CD14-positive monocyte (primary cell): ENCODE measurements at regions not wholly inside any gene's neighbourhood (a gene's known extent, or its start where the extent isn't known, plus 50 kb on each side); places are given as distances from the start of the nearest gene placed in this dataset.

Experiments used
- DNase-seq, 3 donors: peaks; one replicate each; pipeline ENCODE4 v3.0.0-alpha.2; 2011 to 2022
- H2AFZ ChIP-seq: 2 replicates; pipeline ENCODE4 v1.6.0; 2012; ENCODE audit warnings: mild to moderate bottlenecking, low read depth, low read length, inconsistent platforms; ENCODE audit not compliant: insufficient read depth, poor library complexity, severe bottlenecking
- H3K27ac ChIP-seq, 2 donors: 1 replicate in 1 of 2; 2 replicates in 1 of 2; pipeline ENCODE4 v1.5.1; 2012 to 2013; ENCODE audit warnings: low read length in 2 of 2, control low read depth in 1 of 2, inconsistent platforms in 1 of 2, low read depth in 1 of 2, mild to moderate bottlenecking in 1 of 2
- H3K27me3 ChIP-seq, 2 donors: one replicate each; pipeline versions ENCODE4 v1.6.0 to v1.6.1; 2011 to 2013; ENCODE audit warnings: low read length in 2 of 2; ENCODE audit not compliant: control insufficient read depth in 2 of 2, insufficient read depth in 2 of 2
- H3K36me3 ChIP-seq, 2 donors: replicated peaks in 1 of 2; 1 replicate in 1 of 2; 2 replicates in 1 of 2; pipeline versions ENCODE4 v1.5.1 to v1.6.1; 2012 to 2013; ENCODE audit warnings: low read length in 2 of 2, control low read depth in 1 of 2, inconsistent platforms in 1 of 2, mild to moderate bottlenecking in 1 of 2; ENCODE audit not compliant: insufficient read depth in 2 of 2, control insufficient read depth in 1 of 2
- H3K4me1 ChIP-seq, 2 donors: 1 replicate in 1 of 2; 2 replicates in 1 of 2; pipeline versions ENCODE4 v1.5.1 to v1.6.1; 2012 to 2013; ENCODE audit warnings: low read length in 2 of 2, control low read depth in 1 of 2, inconsistent platforms in 1 of 2, mild to moderate bottlenecking in 1 of 2, moderate library complexity in 1 of 2; ENCODE audit not compliant: insufficient read depth in 2 of 2, control insufficient read depth in 1 of 2
- H3K4me2 ChIP-seq: replicated peaks from 2 replicates; pipeline ENCODE3; 2012; ENCODE audit warnings: low read length, moderate library complexity, mild to moderate bottlenecking; ENCODE audit not compliant: poor library complexity, severe bottlenecking; ENCODE audit errors: extremely low read depth
- H3K4me3 ChIP-seq, 3 experiments: fragments of 200-600 bp in 1 of 3; sonication (generic) in 1 of 3; replicated peaks in 1 of 3; 1 replicate in 2 of 3; 2 replicates in 1 of 3; pipeline ENCODE4 v1.5.1; 2011 to 2013; ENCODE audit warnings: low read length in 3 of 3, mild to moderate bottlenecking in 3 of 3, control low read depth in 2 of 3, low read depth in 2 of 3, inconsistent platforms in 1 of 3, moderate library complexity in 1 of 3
- H3K79me2 ChIP-seq: 2 replicates; pipeline ENCODE4 v1.6.0; 2012; ENCODE audit warnings: mild to moderate bottlenecking, control low read depth, inconsistent platforms, low read length, moderate library complexity; ENCODE audit not compliant: insufficient read depth
- H3K9ac ChIP-seq: 2 replicates; pipeline ENCODE4 v1.6.0; 2017; ENCODE audit warnings: low read length, mild to moderate bottlenecking; ENCODE audit not compliant: insufficient read depth, poor library complexity, severe bottlenecking
- H3K9me3 ChIP-seq, 2 donors: replicated peaks in 1 of 2; 1 replicate in 1 of 2; 2 replicates in 1 of 2; pipeline versions ENCODE4 v1.5.1 to v1.6.1; 2012 to 2013; ENCODE audit warnings: low read length in 2 of 2, control low read depth in 1 of 2; ENCODE audit not compliant: control insufficient read depth in 1 of 2, insufficient read depth in 1 of 2
- H4K20me1 ChIP-seq: 2 replicates; pipeline ENCODE4 v1.6.0; 2012; ENCODE audit warnings: mild to moderate bottlenecking, low read length, control low read depth, moderate library complexity; ENCODE audit not compliant: insufficient read depth
- H3K27ac Mint-ChIP-seq, 7 donors: one replicate each; pipeline ENCODE4 v1.8.0; 2020; ENCODE audit warnings: mild to moderate bottlenecking in 7 of 7, mixed read lengths in 7 of 7, moderate library complexity in 6 of 7, inconsistent platforms in 2 of 7
- H3K27me3 Mint-ChIP-seq, 3 donors: one replicate each; pipeline ENCODE4 v1.8.0; 2021 to 2022; ENCODE audit warnings: low read depth in 3 of 3, mild to moderate bottlenecking in 3 of 3, mixed read lengths in 3 of 3, moderate library complexity in 3 of 3, inconsistent platforms in 1 of 3
- H3K36me3 Mint-ChIP-seq, 2 donors: one replicate each; pipeline ENCODE4 v1.8.0; 2020; ENCODE audit warnings: mixed read lengths in 2 of 2, inconsistent platforms in 1 of 2, mild to moderate bottlenecking in 1 of 2
- H3K4me1 Mint-ChIP-seq: one replicate; pipeline ENCODE4 v1.8.0; 2020; ENCODE audit warnings: mild to moderate bottlenecking, mixed read lengths
- H3K4me3 Mint-ChIP-seq, 2 donors: one replicate each; pipeline ENCODE4 v1.8.0; 2020; ENCODE audit warnings: mild to moderate bottlenecking in 2 of 2, mixed read lengths in 2 of 2, moderate library complexity in 1 of 2
- H3K9me3 Mint-ChIP-seq, 7 donors: one replicate each; pipeline ENCODE4 v1.8.0; 2020 to 2022; ENCODE audit warnings: mixed read lengths in 7 of 7, mild to moderate bottlenecking in 6 of 7, moderate library complexity in 6 of 7, inconsistent platforms in 2 of 7
- CTCF ChIP-seq: fragments of 200-600 bp; IDR thresholded peaks from one replicate; pipeline ENCODE4 v1.8.0; 2022; ENCODE audit warnings: antibody characterized with exemption, mild to moderate bottlenecking
- WGBS: methylation state at CpG from one replicate; pipeline ENCODE4 v1.1.5; 2013; ENCODE audit warnings: missing lambda C conversion rate; ENCODE audit not compliant: insufficient coverage; 5-methylcytosine and 5-hydroxymethylcytosine counted together
- intact Hi-C, 2 donors: fragments of 100-400 bp; cut with micrococcal nuclease; formaldehyde crosslinking; loops; one replicate each; pipeline versions ENCODE4 v1.15.0 to v1.15.1; 2023

DNA sequence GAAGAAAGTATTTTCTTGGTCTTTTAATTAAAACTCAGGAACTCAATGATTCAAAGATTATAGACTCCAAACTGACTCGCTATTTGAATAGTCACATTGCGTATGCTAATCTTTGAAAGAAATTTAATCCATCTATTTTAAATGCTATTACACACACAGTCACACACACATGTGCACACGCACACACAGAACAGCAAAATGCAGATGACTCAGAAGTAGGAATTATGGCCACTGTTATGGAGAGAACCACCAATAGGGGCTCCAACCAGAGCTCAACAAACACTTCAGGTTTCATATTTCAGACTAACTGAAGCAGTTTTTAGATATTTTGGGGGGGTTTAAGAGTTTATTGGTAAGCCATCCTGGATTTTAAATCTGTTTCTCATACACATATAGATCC, 1917.9 kb downstream of the EFNA5 start:
- H3K27ac ChIP-seq = no peak overlapping the region
- intact Hi-C loops = no loop called here
- no peak overlapping the region for H3K4me3 ChIP-seq
- H3K4me1 ChIP-seq = no peaks in the 10 kb centered on the region
- DNase-seq = no peak
- Mint-ChIP-seq H3K27me3 (no peaks in the 10 kb centered on the region), H3K4me3 (no peak overlapping the region), H3K27ac (no peak overlapping the region), H3K9me3 (peaks cover 0 to 8% (median 1%) of the 10 kb centered on the region in 7 donors), H3K36me3 (no peaks in the 10 kb centered on the region), H3K4me1 (no peaks in the 10 kb centered on the region)
- no peaks in the 10 kb centered on the region for H3K36me3 ChIP-seq
- H3K27me3 ChIP-seq = no peaks in the 10 kb centered on the region
- no peaks in the 10 kb centered on the region for H4K20me1 ChIP-seq
- no peak overlapping the region for H3K4me2 ChIP-seq
- H3K9me3 ChIP-seq = no peaks in the 10 kb centered on the region
- H3K9ac ChIP-seq = no peak overlapping the region
- 90% methylated on average over 2 of the region's 3 CpGs for WGBS
- no peaks in the 10 kb centered on the region for H3K79me2 ChIP-seq
- no peak for TF ChIP-seq CTCF
- no peak overlapping the region for H2AFZ ChIP-seq

- no peak overlapping the region for H3K9ac ChIP-seq
- no peak overlapping the region for H3K27ac ChIP-seq
- no peaks in the 10 kb centered on the region for H3K4me1 ChIP-seq
- no peaks in the 10 kb centered on the region for H3K36me3 Mint-ChIP-seq
- H3K9me3 Mint-ChIP-seq = peaks cover 0 to 6% (median 4%) of the 10 kb centered on the region in 7 donors
- H3K36me3 ChIP-seq = no peaks in the 10 kb centered on the region
- no peak for TF ChIP-seq CTCF
- H3K9me3 ChIP-seq = no peaks in the 10 kb centered on the region
- no peak overlapping the region for H3K4me3 Mint-ChIP-seq
- H3K79me2 ChIP-seq = no peaks in the 10 kb centered on the region
- no peaks in the 10 kb centered on the region for H3K4me1 Mint-ChIP-seq
- no peak overlapping the region for H3K27ac Mint-ChIP-seq
- no peak for DNase-seq
- H3K4me2 ChIP-seq = no peak overlapping the region
- no peaks in the 10 kb centered on the region for H4K20me1 ChIP-seq
- H2AFZ ChIP-seq = no peak overlapping the region
- intact Hi-C loops = no loop called here
- no peaks in the 10 kb centered on the region for H3K27me3 Mint-ChIP-seq
- H3K4me3 ChIP-seq = no peak overlapping the region
- no peaks in the 10 kb centered on the region for H3K27me3 ChIP-seq
Observed at GRCh38 chr5:105751908-105752307, 1918.8 kb downstream of the EFNA5 start.
